ENCODE measurements at regions not wholly inside any gene's neighbourhood (a gene's known extent, or its start where the extent isn't known, plus 50 kb on each side); places are given as distances from the start of the nearest gene placed in this dataset.

DNA sequence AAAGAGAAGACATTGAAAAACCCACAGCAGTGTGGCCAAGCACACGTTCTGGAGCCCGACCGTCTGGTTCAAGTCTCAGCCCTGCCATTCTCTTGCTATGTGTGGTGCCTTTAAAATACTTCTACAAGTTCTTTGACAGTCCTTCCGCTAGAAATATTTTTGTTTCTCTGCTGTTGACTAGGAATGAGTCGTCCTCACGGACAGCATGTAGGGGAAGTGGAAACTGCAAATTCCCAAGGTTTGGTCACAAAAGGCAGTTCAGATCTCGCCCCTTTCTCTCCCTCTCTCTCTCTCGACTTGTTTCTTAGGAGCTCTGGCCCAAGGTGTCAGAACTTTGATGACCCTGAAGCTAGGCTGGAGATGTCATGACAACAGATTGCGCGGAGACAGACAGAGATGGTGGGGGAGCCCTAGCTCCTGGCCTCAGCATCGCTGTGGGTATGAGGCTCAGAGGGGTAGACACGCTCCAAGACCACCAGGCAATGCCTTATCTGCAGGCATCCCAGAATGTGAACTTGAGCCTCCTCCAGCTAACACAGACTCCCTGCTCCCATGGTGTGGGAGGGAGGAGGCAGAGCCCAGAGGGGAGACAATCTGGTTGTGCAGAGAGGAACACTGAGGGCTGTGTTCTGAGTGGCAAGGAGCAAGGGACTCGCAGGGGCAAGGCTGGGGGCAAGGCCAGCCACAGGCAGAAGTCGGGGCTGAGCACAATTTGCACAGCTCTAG is 368.9 kb upstream of the SULF2 start:
- no peaks in the 10 kb centered on the region for H3K4me1 Mint-ChIP-seq (ENCODE audit: low read depth)
- H3K27me3 Mint-ChIP-seq (ENCODE audit: insufficient read depth), result peaks cover 2% of the 10 kb centered on the region
- H3K9me3 Mint-ChIP-seq, result no peaks in the 10 kb centered on the region
- DNase-seq (ENCODE audit: low spot score), result no peak
- H3K27ac Mint-ChIP-seq, result no peak overlapping the region
- H3K4me3 Mint-ChIP-seq, result no peak overlapping the region
- intact Hi-C loops (cut with micrococcal nuclease), result no loop called here
- H3K36me3 Mint-ChIP-seq (ENCODE audit: low read depth), result no peaks in the 10 kb centered on the region

DNA sequence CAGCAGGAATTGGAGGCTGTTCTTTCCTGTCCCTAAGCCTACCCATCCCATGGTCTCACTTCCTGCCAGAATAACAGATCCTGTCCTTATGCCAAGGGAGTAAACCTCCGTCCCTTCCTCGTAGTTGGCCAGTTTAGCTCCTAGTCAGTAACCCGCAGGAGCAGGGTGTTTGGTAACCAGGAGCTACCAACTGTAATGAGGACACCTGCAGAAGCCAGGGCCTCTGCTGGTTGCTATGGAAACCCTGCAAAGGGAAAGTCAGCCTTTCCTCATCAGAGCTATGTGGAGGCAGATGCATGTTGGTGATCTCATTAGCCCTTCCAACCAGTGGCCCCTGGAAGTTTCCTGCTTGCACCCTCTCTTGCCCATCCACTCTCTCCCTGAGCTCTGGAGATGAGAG is 368.2 kb upstream of the SULF2 start:
- Mint-ChIP-seq H3K4me3 (no peak overlapping the region), H3K27me3 (ENCODE audit: insufficient read depth) (peaks cover 2% of the 10 kb centered on the region), H3K4me1 (ENCODE audit: low read depth) (no peaks in the 10 kb centered on the region), H3K27ac (no peak overlapping the region), H3K36me3 (ENCODE audit: low read depth) (no peaks in the 10 kb centered on the region), H3K9me3 (no peaks in the 10 kb centered on the region)
- intact Hi-C loops (cut with micrococcal nuclease), result no loop called here
- DNase-seq (ENCODE audit: low spot score), result no peak

DNA sequence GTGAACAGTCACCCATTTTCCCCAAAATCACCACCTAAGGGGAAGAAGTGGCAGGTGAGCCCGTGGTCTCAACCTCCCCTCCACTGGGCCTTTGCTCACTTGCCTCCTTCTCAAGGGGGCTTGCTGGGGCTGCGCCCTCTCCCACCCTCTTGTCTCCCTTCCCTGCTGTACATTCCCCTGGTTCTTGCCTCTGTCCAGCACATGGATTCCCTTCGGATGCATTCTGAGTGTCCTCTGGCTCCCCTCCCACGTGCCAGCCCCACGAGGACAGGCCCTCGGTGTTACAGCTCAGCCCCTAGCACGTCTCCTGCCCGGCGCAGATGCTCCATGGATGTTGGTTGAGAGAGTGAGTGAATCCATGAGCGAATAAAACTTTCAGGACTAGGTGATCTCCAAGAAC is 367.8 kb upstream of the SULF2 start:
- no peaks in the 10 kb centered on the region for H3K9me3 Mint-ChIP-seq
- intact Hi-C loops (cut with micrococcal nuclease), result no loop called here
- H3K27ac Mint-ChIP-seq, result no peak overlapping the region
- H3K27me3 Mint-ChIP-seq (ENCODE audit: insufficient read depth), result peaks cover 2% of the 10 kb centered on the region
- no peak overlapping the region for H3K4me3 Mint-ChIP-seq
- no peaks in the 10 kb centered on the region for H3K36me3 Mint-ChIP-seq (ENCODE audit: low read depth)
- no peak for DNase-seq (ENCODE audit: low spot score)
- no peaks in the 10 kb centered on the region for H3K4me1 Mint-ChIP-seq (ENCODE audit: low read depth)

DNA sequence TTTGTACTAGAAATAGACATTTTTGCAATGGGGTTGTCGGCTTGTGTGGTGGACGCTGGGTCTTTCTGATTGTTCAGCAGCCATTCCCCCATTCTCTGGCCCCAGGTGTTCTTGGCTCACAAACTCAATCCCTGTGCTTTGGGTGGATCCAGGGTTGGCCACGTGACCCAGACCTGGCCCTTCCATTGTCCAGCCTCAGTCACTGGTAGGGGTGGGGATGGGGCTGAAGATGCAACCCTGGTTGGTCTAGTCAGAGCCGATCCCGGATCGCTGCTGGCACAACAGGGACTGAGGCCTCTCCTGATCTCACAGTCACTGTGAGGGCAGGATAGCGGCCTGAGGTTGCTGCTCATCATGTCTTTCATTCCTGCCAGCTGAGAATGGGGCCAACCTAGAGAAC is 365.3 kb upstream of the SULF2 start:
- no peak overlapping the region for H3K4me3 Mint-ChIP-seq
- no peaks in the 10 kb centered on the region for H3K36me3 Mint-ChIP-seq (ENCODE audit: low read depth)
- DNase-seq (ENCODE audit: low spot score), result no peak
- H3K27ac Mint-ChIP-seq, result no peak overlapping the region
- peaks cover 3% of the 10 kb centered on the region for H3K27me3 Mint-ChIP-seq (ENCODE audit: insufficient read depth)
- intact Hi-C loops (cut with micrococcal nuclease), result no loop called here
- H3K4me1 Mint-ChIP-seq (ENCODE audit: low read depth), result no peaks in the 10 kb centered on the region
- H3K9me3 Mint-ChIP-seq, result no peaks in the 10 kb centered on the region

DNA sequence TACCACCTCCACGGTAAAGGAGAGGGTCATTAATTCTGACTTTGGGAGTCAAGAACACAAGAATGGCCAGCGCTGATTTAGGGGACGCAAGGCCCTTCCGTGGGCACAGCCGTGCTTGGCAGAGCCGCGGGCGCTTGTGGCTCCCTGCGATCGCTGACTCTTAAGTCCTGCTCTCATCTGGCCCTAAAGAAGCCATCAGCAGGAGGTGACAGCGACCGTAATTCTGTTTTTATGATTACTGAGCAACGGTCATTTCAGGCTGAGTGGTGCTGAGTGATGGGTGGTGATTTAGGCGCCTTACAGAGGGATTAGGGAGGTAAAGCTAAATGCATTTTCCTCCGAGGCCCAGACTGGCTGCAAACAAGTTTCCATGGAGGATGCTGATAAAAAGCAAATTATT is 364.6 kb upstream of the SULF2 start:
- Mint-ChIP-seq H3K9me3 (no peaks in the 10 kb centered on the region), H3K4me3 (no peak overlapping the region), H3K27ac (no peak overlapping the region), H3K36me3 (ENCODE audit: low read depth) (no peaks in the 10 kb centered on the region), H3K27me3 (ENCODE audit: insufficient read depth) (peaks cover 3% of the 10 kb centered on the region), H3K4me1 (ENCODE audit: low read depth) (no peaks in the 10 kb centered on the region)
- no peak for DNase-seq (ENCODE audit: low spot score)
- intact Hi-C loops (cut with micrococcal nuclease), result no loop called here

DNA sequence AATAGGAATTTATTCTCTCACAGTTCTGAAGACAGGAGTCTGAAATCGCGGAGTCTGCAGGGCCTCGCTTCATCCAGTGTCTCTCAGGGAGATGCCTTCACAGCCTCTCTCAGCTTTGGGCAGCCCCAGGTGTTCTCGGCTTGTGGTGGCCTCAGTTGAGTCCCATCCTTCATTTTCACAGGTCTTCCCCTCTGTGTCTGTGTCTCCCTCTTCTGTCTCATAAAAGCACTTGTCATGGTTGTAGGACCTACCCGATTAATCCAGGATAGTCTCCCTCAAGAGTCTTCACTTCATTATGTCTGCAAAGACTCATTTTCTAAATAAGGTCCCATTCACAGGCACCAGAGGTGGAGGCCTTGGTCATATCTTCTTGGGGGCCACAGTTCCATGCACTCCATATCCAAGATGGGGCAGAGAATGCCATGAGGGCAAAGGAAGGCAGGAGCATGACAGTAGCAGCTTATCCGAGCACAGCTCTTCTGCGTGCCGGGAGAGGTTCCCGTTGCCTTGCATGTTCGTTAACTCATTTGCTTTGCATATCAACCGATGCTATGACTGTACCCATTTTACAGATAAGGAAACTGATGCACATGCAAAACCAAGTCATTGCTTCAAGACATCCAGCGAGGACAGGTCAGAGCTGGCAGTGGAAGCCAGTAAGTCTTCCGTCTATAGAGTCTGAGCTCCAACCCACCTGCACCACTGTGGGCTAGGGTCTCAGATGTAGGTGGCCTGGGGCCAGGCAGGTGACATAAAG is 363.8 kb upstream of the SULF2 start:
- intact Hi-C loops (cut with micrococcal nuclease), result no loop called here
- no peaks in the 10 kb centered on the region for H3K36me3 Mint-ChIP-seq (ENCODE audit: low read depth)
- H3K4me1 Mint-ChIP-seq (ENCODE audit: low read depth), result no peaks in the 10 kb centered on the region
- peaks cover 6% of the 10 kb centered on the region for H3K27me3 Mint-ChIP-seq (ENCODE audit: insufficient read depth)
- no peak overlapping the region for H3K27ac Mint-ChIP-seq
- no peaks in the 10 kb centered on the region for H3K9me3 Mint-ChIP-seq
- no peak for DNase-seq (ENCODE audit: low spot score)
- no peak overlapping the region for H3K4me3 Mint-ChIP-seq

DNA sequence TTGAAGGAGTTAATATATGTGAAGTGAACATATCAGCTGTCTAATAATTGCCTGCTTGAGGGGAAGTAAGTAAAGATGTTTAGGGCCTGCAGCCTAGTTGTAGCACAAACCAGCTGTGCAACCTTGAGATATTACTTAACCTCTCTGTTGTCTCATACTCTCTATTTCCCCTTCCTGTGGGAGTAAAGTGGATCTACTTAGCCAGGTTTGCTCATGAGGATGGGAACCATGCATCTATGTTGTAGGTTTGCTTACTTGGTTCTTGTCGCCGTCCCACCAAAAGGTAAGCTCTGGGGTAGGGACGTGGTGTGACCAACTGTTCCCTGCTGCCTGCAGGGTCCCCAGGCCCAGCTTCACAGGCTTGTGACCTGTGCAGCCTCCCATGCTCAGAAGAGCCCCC is 362.7 kb upstream of the SULF2 start:
- no peak overlapping the region for H3K27ac Mint-ChIP-seq
- H3K4me3 Mint-ChIP-seq, result no peak overlapping the region
- no peaks in the 10 kb centered on the region for H3K36me3 Mint-ChIP-seq (ENCODE audit: low read depth)
- no peaks in the 10 kb centered on the region for H3K4me1 Mint-ChIP-seq (ENCODE audit: low read depth)
- peaks cover 6% of the 10 kb centered on the region for H3K27me3 Mint-ChIP-seq (ENCODE audit: insufficient read depth)
- no peak for DNase-seq (ENCODE audit: low spot score)
- no peaks in the 10 kb centered on the region for H3K9me3 Mint-ChIP-seq
- intact Hi-C loops (cut with micrococcal nuclease), result no loop called here

DNA sequence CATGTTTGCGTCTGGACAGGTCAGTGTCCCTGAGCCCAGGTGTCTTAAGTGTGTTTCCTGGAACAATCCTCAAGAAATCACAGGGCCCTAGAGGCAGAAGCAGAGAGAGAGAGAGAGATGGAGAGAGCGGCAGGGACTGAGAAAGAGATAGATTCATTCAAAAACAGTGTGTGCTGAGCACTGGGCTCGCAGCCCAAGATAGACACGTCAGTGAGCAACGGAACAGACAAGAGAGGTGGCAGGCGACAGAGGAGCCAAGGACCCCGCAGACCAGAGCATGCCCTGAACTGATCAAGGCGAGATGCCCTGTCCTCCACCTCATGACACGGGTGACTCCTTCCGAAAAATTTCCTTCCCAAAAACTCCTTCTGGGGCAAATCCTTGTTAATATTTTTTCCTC is 362.0 kb upstream of the SULF2 start:
- no peak overlapping the region for H3K4me3 Mint-ChIP-seq
- intact Hi-C loops (cut with micrococcal nuclease), result no loop called here
- no peak for DNase-seq (ENCODE audit: low spot score)
- no peak overlapping the region for H3K27ac Mint-ChIP-seq
- no peaks in the 10 kb centered on the region for H3K36me3 Mint-ChIP-seq (ENCODE audit: low read depth)
- no peaks in the 10 kb centered on the region for H3K9me3 Mint-ChIP-seq
- peaks cover 6% of the 10 kb centered on the region for H3K27me3 Mint-ChIP-seq (ENCODE audit: insufficient read depth)
- H3K4me1 Mint-ChIP-seq (ENCODE audit: low read depth), result no peaks in the 10 kb centered on the region

DNA sequence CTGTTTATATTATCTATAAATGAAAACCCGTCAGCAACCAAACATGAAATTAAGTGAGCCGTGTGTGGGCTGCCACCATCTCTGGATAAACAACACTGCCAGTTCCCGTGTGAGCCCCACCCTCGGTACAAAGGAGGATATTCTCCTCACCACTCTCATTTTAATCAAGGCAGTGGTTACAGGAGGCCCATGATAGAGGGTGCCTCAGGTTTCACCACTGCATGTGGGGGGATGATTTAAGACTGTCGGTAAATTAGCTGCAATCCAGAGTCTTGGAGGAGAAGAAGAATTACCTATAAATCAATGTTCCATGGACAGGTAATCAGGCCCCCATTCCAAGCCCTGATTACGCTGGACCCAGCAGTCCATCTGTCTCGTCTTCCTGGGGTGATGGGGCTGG is 361.6 kb upstream of the SULF2 start:
- Mint-ChIP-seq H3K4me3 (no peak overlapping the region), H3K4me1 (ENCODE audit: low read depth) (no peaks in the 10 kb centered on the region), H3K9me3 (no peaks in the 10 kb centered on the region), H3K27me3 (ENCODE audit: insufficient read depth) (peaks cover 8% of the 10 kb centered on the region), H3K36me3 (ENCODE audit: low read depth) (no peaks in the 10 kb centered on the region), H3K27ac (no peak overlapping the region)
- intact Hi-C loops (cut with micrococcal nuclease), result no loop called here
- no peak for DNase-seq (ENCODE audit: low spot score)

DNA sequence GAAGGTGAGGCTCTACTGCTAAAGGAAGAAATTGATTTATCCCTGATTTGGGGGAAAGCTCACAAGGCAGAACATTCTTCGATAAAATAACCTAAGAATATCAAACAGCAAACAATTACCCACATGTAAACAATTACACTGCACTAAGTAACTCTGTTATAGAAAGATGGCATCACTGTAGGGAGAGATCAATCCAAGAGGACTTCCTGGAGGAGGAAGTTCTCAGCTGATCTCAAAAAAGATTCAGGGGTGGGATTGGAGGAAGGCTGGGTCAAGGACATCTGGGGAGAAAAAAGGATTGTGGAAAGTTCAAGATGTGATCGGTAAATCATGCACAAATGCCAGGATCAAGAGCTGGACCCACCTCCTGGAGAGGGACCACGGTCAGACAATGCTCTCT is 361.0 kb upstream of the SULF2 start:
- H3K4me1 Mint-ChIP-seq (ENCODE audit: low read depth), result no peaks in the 10 kb centered on the region
- intact Hi-C loops (cut with micrococcal nuclease), result no loop called here
- peaks cover 8% of the 10 kb centered on the region for H3K27me3 Mint-ChIP-seq (ENCODE audit: insufficient read depth)

DNA sequence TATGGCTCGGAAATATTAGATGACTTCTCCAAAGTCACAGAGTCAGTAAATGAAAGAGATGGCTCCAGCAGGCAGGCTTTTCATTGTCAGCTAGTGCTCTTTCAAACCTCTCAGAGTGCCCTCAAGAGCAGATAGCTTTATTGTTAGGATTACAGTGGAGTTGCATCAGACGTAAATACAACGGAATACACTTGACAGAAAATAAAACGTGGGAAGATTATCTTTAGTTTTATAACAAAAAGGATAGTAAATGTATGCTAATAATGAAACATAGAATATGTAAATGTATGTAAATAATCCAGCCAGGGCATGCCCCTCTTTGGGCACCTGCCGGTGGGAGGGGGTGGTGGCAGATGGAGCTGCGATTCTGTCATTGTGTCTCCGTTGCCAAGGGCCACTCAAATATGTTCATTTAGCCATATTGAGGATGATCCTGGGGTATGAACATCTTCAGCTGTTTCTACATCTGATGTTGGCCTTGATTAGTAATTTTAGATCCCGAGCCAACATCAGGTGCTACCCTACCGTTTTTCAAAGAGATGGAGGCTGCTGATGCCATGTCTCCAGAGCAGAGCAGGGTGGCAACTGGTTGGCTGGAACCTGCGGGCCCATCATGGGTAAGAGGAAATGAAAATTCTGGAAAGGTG is 358.3 kb upstream of the SULF2 start:
- intact Hi-C loops (cut with micrococcal nuclease), result no loop called here
- DNase-seq (ENCODE audit: low spot score), result no peak
- Mint-ChIP-seq H3K9me3 (no peaks in the 10 kb centered on the region), H3K27ac (no peak overlapping the region), H3K36me3 (ENCODE audit: low read depth) (no peaks in the 10 kb centered on the region), H3K4me1 (ENCODE audit: low read depth) (no peaks in the 10 kb centered on the region), H3K27me3 (ENCODE audit: insufficient read depth) (peaks cover 8% of the 10 kb centered on the region), H3K4me3 (no peak overlapping the region)

More for the DNA sequence above, 361.0 kb upstream of the SULF2 start:
- no peak for DNase-seq (ENCODE audit: low spot score)
- Mint-ChIP-seq H3K4me3 (no peak overlapping the region), H3K36me3 (ENCODE audit: low read depth) (no peaks in the 10 kb centered on the region), H3K27ac (no peak overlapping the region), H3K9me3 (no peaks in the 10 kb centered on the region)

DNA sequence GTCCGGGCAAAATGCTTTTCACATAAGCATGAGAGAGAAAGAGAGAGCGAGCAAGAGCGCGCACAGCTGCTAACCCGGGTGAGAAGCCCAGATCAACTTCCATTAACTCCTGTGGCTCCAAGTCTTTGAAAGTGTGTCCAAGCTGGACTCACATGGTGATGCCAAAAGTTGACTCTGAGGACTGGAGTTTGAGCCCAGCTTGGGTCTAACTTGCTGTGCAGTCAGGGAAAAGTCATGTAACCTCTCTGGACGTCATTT is 357.2 kb upstream of the SULF2 start:
- Mint-ChIP-seq H3K4me1 (ENCODE audit: low read depth) (no peaks in the 10 kb centered on the region), H3K36me3 (ENCODE audit: low read depth) (no peaks in the 10 kb centered on the region), H3K4me3 (no peak overlapping the region), H3K27me3 (ENCODE audit: insufficient read depth) (peaks cover 8% of the 10 kb centered on the region), H3K27ac (no peak overlapping the region), H3K9me3 (no peaks in the 10 kb centered on the region)
- intact Hi-C loops (cut with micrococcal nuclease), result no loop called here
- DNase-seq (ENCODE audit: low spot score), result no peak

DNA sequence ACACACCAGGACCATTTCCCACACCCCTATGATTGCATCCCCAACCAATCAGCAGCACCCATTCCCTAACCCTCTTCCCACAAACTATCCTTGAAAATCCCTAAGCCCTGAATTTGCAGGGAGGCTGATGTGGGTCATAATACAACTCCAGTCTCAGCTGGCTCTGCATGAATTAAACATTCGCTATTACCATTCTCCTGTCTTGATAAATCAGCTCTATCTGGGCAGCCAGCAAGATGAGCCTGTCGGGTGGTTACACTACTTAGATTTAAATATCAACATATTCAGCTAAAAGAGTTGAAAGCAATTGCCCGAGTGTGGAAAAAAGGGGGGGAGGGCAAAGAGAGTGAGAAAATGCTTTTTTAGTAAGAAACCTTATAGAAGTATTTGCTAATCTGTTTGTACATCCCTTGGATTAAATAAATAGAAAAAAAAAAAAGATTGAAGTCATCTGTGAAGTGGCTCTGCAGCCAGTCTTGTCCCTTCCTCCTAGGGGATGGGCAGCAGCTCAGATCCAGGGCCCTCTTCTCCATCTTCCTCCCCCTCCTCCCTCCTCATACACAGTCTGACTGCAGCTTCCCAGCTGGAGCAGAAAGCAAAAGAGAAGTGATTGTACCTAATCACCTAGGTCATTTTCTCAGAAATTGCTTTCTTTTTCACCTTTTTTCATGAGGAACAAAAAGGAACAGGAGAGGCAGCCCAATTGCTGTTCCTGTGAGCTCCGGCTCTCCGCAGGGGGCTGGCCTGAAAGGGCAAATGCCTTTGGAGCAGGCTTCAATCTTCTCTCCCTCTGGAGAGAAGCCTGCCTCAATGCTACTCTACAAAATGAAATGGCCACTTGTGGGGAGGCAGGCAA is 356.6 kb upstream of the SULF2 start:
- H3K4me1 Mint-ChIP-seq (ENCODE audit: low read depth), result no peaks in the 10 kb centered on the region
- H3K27ac Mint-ChIP-seq, result no peak overlapping the region
- intact Hi-C loops (cut with micrococcal nuclease), result no loop called here

More for the DNA sequence above, 356.6 kb upstream of the SULF2 start:
- Mint-ChIP-seq H3K9me3 (no peaks in the 10 kb centered on the region), H3K4me3 (no peak overlapping the region), H3K27me3 (ENCODE audit: insufficient read depth) (peaks cover 4% of the 10 kb centered on the region), H3K36me3 (ENCODE audit: low read depth) (no peaks in the 10 kb centered on the region)
- no peak for DNase-seq (ENCODE audit: low spot score)
